ENCODE measurements at regions not wholly inside any gene's neighbourhood (a gene's known extent, or its start where the extent isn't known, plus 50 kb on each side); places are given as distances from the start of the nearest gene placed in this dataset.

GRCh38 chr2:219967247-219968245 lies 340.1 kb downstream of the SLC4A3 start (continued):
- TF ChIP-seq ARID4B (CRISPR knock-in tag; IDR thresholded peaks at IDR 0.05; ENCODE audit: borderline replicate concordance) (no peak), ELF4 (CRISPR knock-in tag; IDR thresholded peaks at IDR 0.05; ENCODE audit: low read depth) (no peak), JAZF1 (CRISPR knock-in tag; IDR thresholded peaks at IDR 0.05) (no peak)

GRCh38 chr2:219968685-219969345 lies 341.4 kb downstream of the SLC4A3 start:
- Mint-ChIP-seq H3K36me3 (no peaks in the 10 kb centered on the region), H3K4me3 (no peak overlapping the region), H3K4me1 (peaks cover 36% of the 10 kb centered on the region), H3K27me3 (ENCODE audit: low read depth) (peaks cover 38% of the 10 kb centered on the region), H3K27ac (no peak overlapping the region), H3K9me3 (no peaks in the 10 kb centered on the region)
- POLR2A ChIA-PET, result interaction anchor here (0.7 kb wide), 1 partner anchor 1522 kb away, joined by 3 read pairs; no protein-coding TSS in a partner anchor
- DNase-seq (ENCODE audit: low spot score) (no peak), ATAC-seq (no peak)
- CTCF ChIA-PET, result no interaction called here
- TF ChIP-seq USF1 (CRISPR knock-in tag; IDR thresholded peaks at IDR 0.05) (no peak), USF2 (CRISPR knock-in tag; IDR thresholded peaks at IDR 0.05) (peak; percentile 16; the same call in 1 of the 2 replicates), CBFB (CRISPR knock-in tag; IDR thresholded peaks at IDR 0.05; ENCODE audit: low read depth) (no peak), ATF6 (CRISPR knock-in tag; IDR thresholded peaks at IDR 0.05) (no peak), NFE2L1 (CRISPR knock-in tag; IDR thresholded peaks at IDR 0.05) (no peak), MLX (CRISPR knock-in tag; IDR thresholded peaks at IDR 0.05) (no peak)

GRCh38 chr2:219969508-219969907 lies 342.1 kb downstream of the SLC4A3 start:
- Mint-ChIP-seq H3K36me3 (no peaks in the 10 kb centered on the region), H3K4me1 (peaks cover 30% of the 10 kb centered on the region), H3K9me3 (peaks cover 1% of the 10 kb centered on the region), H3K27me3 (ENCODE audit: low read depth) (peaks cover 31% of the 10 kb centered on the region), H3K4me3 (no peak overlapping the region), H3K27ac (no peak overlapping the region)
- POLR2A ChIA-PET, result interaction anchor here (0.7 kb wide), 1 partner anchor 1522 kb away, joined by 3 read pairs; no protein-coding TSS in a partner anchor
- no peak for ATAC-seq
- TF ChIP-seq RORB (CRISPR knock-in tag; IDR thresholded peaks at IDR 0.05) (no peak), CREM (CRISPR knock-in tag; IDR thresholded peaks at IDR 0.05) (no peak), ATF2 (CRISPR knock-in tag; IDR thresholded peaks at IDR 0.05; ENCODE audit: borderline replicate concordance, low read depth) (no peak), GRHL2 (CRISPR knock-in tag; IDR thresholded peaks at IDR 0.05; ENCODE audit: insufficient replicate concordance, severe bottlenecking) (no peak)
- CTCF ChIA-PET, result no interaction called here
- no peak for DNase-seq (ENCODE audit: low spot score)

All from WTC11 (cell line).